ENCODE measurements at regions not wholly inside any gene's neighbourhood (a gene's known extent, or its start where the extent isn't known, plus 50 kb on each side); places are given as distances from the start of the nearest gene placed in this dataset.
"Not testable (repeated sequence)": the region's sequence is repeated elsewhere in the genome, so short reads cannot be mapped to it uniquely, and the experiment has no call there.

DNA sequence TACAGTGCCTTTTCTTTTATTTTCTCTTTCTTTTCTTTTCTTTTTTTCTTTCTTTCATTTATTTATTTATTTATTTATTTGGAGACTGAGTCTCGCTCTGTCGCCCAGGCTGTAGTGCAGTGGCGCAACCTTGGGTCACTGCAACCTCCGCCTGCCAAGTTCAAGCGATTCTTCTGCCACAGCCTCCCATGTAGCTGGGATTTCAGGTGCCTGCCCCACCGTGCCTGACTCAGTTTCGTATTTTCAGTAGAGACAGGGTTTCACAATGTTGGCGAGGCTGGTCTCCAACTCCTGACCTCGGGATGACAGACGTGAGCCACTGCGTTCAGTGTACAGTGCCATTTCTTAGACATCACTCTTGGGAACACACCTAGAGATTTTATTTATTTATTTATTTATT lies 110.0 kb upstream of the ANKRD30BL start:
- H3K4me3 ChIP-seq (ENCODE audit: low read length); H3K9me3 Mint-ChIP-seq; H3K27me3 ChIP-seq (ENCODE audit: control insufficient read depth in 2 of 2, insufficient read depth in 2 of 2, low read length in 2 of 2); H3K27me3 Mint-ChIP-seq; H3K36me3 Mint-ChIP-seq; DNase-seq; H3K27ac Mint-ChIP-seq; ATAC-seq; H3K9me3 ChIP-seq (ENCODE audit: control insufficient read depth in 2 of 3, low read length in 3 of 3); intact Hi-C loops (cut with micrococcal nuclease); H3K4me3 Mint-ChIP-seq; CTCF ChIA-PET; H3K4me1 Mint-ChIP-seq; H3K4me1 ChIP-seq (ENCODE audit: control insufficient read depth in 2 of 2, insufficient read depth in 2 of 2, low read length in 2 of 2); H3K36me3 ChIP-seq (ENCODE audit: control insufficient read depth in 2 of 3, insufficient read depth in 3 of 3, low read length in 3 of 3); POLR2A ChIA-PET; H3K27ac ChIP-seq (ENCODE audit: low read depth, low read length): not testable (repeated sequence)

DNA sequence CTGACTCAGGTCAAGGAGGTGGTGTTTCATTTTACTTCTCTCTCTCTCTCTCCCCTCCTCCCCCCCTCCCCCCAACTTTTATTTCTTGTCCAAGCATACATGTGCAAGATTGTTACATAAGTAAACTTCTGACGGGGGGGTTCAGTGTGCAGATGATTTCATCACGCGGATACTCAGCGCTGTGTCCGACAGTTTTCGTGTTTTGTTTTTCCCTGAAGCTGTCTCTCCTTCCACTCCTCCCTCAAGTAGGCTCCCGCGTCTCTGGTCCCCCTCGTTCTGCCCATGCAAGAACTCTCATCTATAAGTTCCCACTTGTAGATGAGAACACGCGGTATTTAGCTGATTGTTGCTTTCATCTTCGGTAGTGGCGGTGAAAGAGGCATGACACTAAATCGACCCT lies 111.0 kb upstream of the ANKRD30BL start:
- Mint-ChIP-seq H3K4me1 (peaks cover 0 to 5% (median 3%) of the 10 kb centered on the region in 7 donors), H3K27ac (peak overlapping the region in 1 of 9 donors; percentile 8), H3K36me3 (peaks cover 0 to under 1% (median 0%) of the 10 kb centered on the region in 5 donors), H3K9me3 (peaks cover 0 to 10% (median 3%) of the 10 kb centered on the region in 11 donors), H3K27me3 (peaks cover 0 to 4% (median 0%) of the 10 kb centered on the region in 5 donors), H3K4me3 (no peak overlapping the region)
- Histone ChIP-seq H3K27me3 (ENCODE audit: control insufficient read depth in 2 of 2, insufficient read depth in 2 of 2, low read length in 2 of 2) (peaks cover 0 to 5% of the 10 kb centered on the region in 2 donors), H3K36me3 (ENCODE audit: control insufficient read depth in 2 of 3, insufficient read depth in 3 of 3, low read length in 3 of 3) (no peaks in the 10 kb centered on the region), H3K4me1 (ENCODE audit: control insufficient read depth in 2 of 2, insufficient read depth in 2 of 2, low read length in 2 of 2) (peaks cover 0 to 5% of the 10 kb centered on the region in 2 donors), H3K4me3 (ENCODE audit: low read length) (no peak overlapping the region), H3K27ac (ENCODE audit: low read depth, low read length) (no peak overlapping the region), H3K9me3 (ENCODE audit: control insufficient read depth in 2 of 3, low read length in 3 of 3) (no peaks in the 10 kb centered on the region)
- DNase-seq (no peak), ATAC-seq (no peak)
- intact Hi-C loops (cut with micrococcal nuclease): no loop called here
- POLR2A ChIA-PET: no interaction called here
- CTCF ChIA-PET: no interaction called here

DNA sequence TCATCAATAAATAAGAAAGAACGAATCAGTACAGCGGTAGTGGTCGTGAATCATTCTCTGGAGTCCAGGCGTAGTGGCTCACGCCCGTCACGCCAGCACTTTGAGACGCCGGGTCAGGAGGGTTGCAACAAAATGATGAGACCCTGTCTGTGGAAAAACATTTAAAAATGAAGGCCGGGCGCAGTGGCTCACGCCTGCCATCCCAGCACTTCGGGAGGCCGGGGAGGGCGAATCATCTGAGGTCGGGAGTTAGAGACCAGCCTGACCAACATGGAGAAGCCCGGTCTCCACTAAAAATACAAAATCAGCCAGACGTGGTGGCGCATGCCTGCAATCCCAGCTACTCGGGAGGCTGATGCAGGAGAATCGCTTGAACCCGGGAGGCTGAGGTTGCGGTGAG lies 111.8 kb upstream of the ANKRD30BL start:
- H3K9me3 Mint-ChIP-seq: peaks cover 0 to 14% (median 5%) of the 10 kb centered on the region in 11 donors
- intact Hi-C loops (cut with micrococcal nuclease); H3K27me3 ChIP-seq (ENCODE audit: control insufficient read depth in 2 of 2, insufficient read depth in 2 of 2, low read length in 2 of 2); H3K27me3 Mint-ChIP-seq; H3K36me3 Mint-ChIP-seq; H3K4me3 Mint-ChIP-seq; H3K4me1 ChIP-seq (ENCODE audit: control insufficient read depth in 2 of 2, insufficient read depth in 2 of 2, low read length in 2 of 2); POLR2A ChIA-PET; H3K9me3 ChIP-seq (ENCODE audit: control insufficient read depth in 2 of 3, low read length in 3 of 3); ATAC-seq; H3K27ac Mint-ChIP-seq; CTCF ChIA-PET; H3K27ac ChIP-seq (ENCODE audit: low read depth, low read length); DNase-seq; H3K4me1 Mint-ChIP-seq; H3K36me3 ChIP-seq (ENCODE audit: control insufficient read depth in 2 of 3, insufficient read depth in 3 of 3, low read length in 3 of 3); H3K4me3 ChIP-seq (ENCODE audit: low read length): not testable (repeated sequence)

DNA sequence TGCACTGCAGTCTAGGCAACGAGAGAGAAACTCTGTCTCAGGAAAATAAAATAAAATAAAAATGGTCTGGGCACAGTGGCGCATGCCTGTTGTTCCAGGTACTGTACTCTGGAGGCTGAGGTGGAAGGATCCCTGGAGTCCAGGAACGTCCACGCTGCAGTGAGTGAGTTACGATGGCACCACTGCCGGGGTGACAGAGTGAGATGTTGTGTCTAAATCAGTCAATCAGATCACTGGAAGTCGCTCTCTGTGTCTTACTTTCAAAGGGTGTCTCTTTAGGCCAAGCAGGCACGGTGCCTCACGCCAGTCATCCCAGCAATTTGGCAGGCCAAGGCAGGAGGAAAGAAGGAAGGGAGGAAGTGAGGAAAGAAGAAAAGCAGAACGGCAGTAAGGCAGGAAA lies 112.2 kb upstream of the ANKRD30BL start:
- Histone ChIP-seq H3K9me3 (ENCODE audit: control insufficient read depth in 2 of 3, low read length in 3 of 3) (no peaks in the 10 kb centered on the region), H3K36me3 (ENCODE audit: control insufficient read depth in 2 of 3, insufficient read depth in 3 of 3, low read length in 3 of 3) (no peaks in the 10 kb centered on the region), H3K27ac (ENCODE audit: low read depth, low read length) (no peak overlapping the region), H3K27me3 (ENCODE audit: control insufficient read depth in 2 of 2, insufficient read depth in 2 of 2, low read length in 2 of 2) (peaks cover 0 to 5% of the 10 kb centered on the region in 2 donors), H3K4me1 (ENCODE audit: control insufficient read depth in 2 of 2, insufficient read depth in 2 of 2, low read length in 2 of 2) (peaks cover 0 to 3% of the 10 kb centered on the region in 2 donors), H3K4me3 (ENCODE audit: low read length) (no peak overlapping the region)
- ChIA-PET POLR2A (no interaction called here), CTCF (no interaction called here)
- no peak overlapping the region for H3K27ac Mint-ChIP-seq
- H3K9me3 Mint-ChIP-seq: peaks cover 0 to 15% (median 5%) of the 10 kb centered on the region in 11 donors
- ATAC-seq: no peak
- peaks cover 0 to 4% (median 0%) of the 10 kb centered on the region in 5 donors for H3K36me3 Mint-ChIP-seq
- no peak overlapping the region for H3K4me3 Mint-ChIP-seq
- no peak for DNase-seq
- intact Hi-C loops (cut with micrococcal nuclease): no loop called here
- H3K4me1 Mint-ChIP-seq: no peaks in the 10 kb centered on the region
- H3K27me3 Mint-ChIP-seq: peaks cover 0 to 4% (median 0%) of the 10 kb centered on the region in 5 donors

DNA sequence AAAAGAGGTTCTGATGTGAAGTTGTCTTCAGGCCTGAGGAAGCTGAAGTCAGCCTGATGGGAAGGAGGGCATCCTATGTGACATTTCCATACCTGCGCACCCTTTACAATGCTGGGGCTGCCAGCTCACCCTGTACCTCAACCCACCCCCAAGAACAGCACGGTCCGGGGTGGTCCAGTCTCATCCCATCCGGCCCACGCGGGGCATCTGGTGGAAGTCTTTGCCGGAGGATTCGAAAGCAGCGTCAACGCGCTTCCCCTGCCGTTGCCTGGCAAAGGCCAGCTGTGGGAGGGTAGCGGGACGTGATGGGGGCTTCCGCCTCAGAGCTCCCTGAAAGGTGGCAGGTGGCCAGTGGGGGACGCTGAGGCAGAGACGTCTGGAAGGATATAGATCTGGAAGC lies 113.6 kb upstream of the ANKRD30BL start:
- Histone ChIP-seq H3K4me3 (ENCODE audit: low read length) (no peak overlapping the region), H3K36me3 (ENCODE audit: control insufficient read depth in 2 of 3, insufficient read depth in 3 of 3, low read length in 3 of 3) (no peaks in the 10 kb centered on the region), H3K27ac (ENCODE audit: low read depth, low read length) (no peak overlapping the region), H3K27me3 (ENCODE audit: control insufficient read depth in 2 of 2, insufficient read depth in 2 of 2, low read length in 2 of 2) (no peaks in the 10 kb centered on the region), H3K4me1 (ENCODE audit: control insufficient read depth in 2 of 2, insufficient read depth in 2 of 2, low read length in 2 of 2) (no peaks in the 10 kb centered on the region), H3K9me3 (ENCODE audit: control insufficient read depth in 2 of 3, low read length in 3 of 3) (no peaks in the 10 kb centered on the region)
- ATAC-seq (no peak), DNase-seq (no peak)
- ChIA-PET POLR2A (no interaction called here), CTCF (no interaction called here)
- Mint-ChIP-seq H3K4me1 (no peaks in the 10 kb centered on the region), H3K4me3 (no peak overlapping the region), H3K9me3 (peaks cover 0 to 22% (median 5%) of the 10 kb centered on the region in 11 donors), H3K27me3 (peaks cover 0 to 4% (median 0%) of the 10 kb centered on the region in 5 donors), H3K36me3 (peaks cover 0 to 4% (median 0%) of the 10 kb centered on the region in 5 donors), H3K27ac (no peak overlapping the region)
- intact Hi-C loops (cut with micrococcal nuclease): no loop called here

DNA sequence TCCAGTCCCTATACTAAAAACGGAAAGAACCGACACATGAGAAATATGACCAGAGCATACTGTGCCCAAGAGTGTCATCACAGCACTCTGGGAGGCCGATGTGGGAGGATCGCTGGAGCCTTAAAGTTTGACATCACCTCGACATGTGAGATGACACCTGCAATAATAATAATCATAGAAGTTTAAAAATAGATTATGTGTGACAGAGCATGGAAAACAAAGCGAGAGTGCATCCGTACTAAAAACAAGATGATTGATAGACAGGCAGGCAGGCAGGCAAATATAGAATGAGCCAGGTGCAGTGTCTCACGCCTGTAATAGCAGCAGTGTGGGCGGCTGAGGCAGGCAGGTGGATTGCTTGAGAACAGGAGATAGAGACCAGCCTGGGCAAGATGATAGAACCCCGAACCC lies 114.8 kb upstream of the ANKRD30BL start:
- H3K36me3 Mint-ChIP-seq: peaks cover 0 to 7% (median 0%) of the 10 kb centered on the region in 5 donors

DNA sequence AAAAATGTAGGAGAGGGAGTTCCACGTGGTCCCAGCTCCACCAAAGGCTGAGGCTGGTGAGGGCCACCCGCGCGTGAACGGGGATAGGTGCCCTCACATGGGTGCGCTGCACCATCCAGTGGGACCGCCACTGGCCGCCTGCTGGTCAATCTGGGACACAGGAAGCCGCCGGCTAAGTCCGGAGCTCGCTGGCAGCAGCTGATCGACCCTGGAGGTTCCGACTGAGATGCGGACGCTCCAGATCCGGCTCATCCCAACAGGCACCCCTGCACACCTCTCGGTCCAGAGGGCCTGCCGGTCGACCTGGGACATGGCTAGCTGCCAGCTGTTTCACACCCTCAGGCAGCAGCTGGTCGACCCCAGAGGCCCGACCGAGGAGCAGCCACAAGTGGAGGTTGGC lies 116.5 kb upstream of the ANKRD30BL start:
- Mint-ChIP-seq H3K4me1 (no peaks in the 10 kb centered on the region), H3K27me3 (peaks cover 0 to 13% (median 5%) of the 10 kb centered on the region in 5 donors), H3K27ac (no peak overlapping the region), H3K9me3 (peaks cover 0 to 31% (median 9%) of the 10 kb centered on the region in 11 donors), H3K36me3 (peaks cover 0 to 11% (median 0%) of the 10 kb centered on the region in 5 donors), H3K4me3 (no peak overlapping the region)
- Histone ChIP-seq H3K36me3 (ENCODE audit: control insufficient read depth in 2 of 3, insufficient read depth in 3 of 3, low read length in 3 of 3) (no peaks in the 10 kb centered on the region), H3K4me1 (ENCODE audit: control insufficient read depth in 2 of 2, insufficient read depth in 2 of 2, low read length in 2 of 2) (no peaks in the 10 kb centered on the region), H3K9me3 (ENCODE audit: control insufficient read depth in 2 of 3, low read length in 3 of 3) (no peaks in the 10 kb centered on the region), H3K4me3 (ENCODE audit: low read length) (no peak overlapping the region), H3K27me3 (ENCODE audit: control insufficient read depth in 2 of 2, insufficient read depth in 2 of 2, low read length in 2 of 2) (no peaks in the 10 kb centered on the region), H3K27ac (ENCODE audit: low read depth, low read length) (no peak overlapping the region)
- POLR2A ChIA-PET: no interaction called here
- CTCF ChIA-PET: no interaction called here
- DNase-seq: no peak
- intact Hi-C loops (cut with micrococcal nuclease): no loop called here
- no peak for ATAC-seq

More for the DNA sequence above, 114.8 kb upstream of the ANKRD30BL start:
- no peak for DNase-seq
- no peaks in the 10 kb centered on the region for H3K4me1 ChIP-seq (ENCODE audit: control insufficient read depth in 2 of 2, insufficient read depth in 2 of 2, low read length in 2 of 2)
- no peak overlapping the region for H3K27ac Mint-ChIP-seq
- H3K9me3 ChIP-seq (ENCODE audit: control insufficient read depth in 2 of 3, low read length in 3 of 3): no peaks in the 10 kb centered on the region
- no peak overlapping the region for H3K4me3 ChIP-seq (ENCODE audit: low read length)
- H3K27me3 ChIP-seq (ENCODE audit: control insufficient read depth in 2 of 2, insufficient read depth in 2 of 2, low read length in 2 of 2): no peaks in the 10 kb centered on the region
- H3K36me3 ChIP-seq (ENCODE audit: control insufficient read depth in 2 of 3, insufficient read depth in 3 of 3, low read length in 3 of 3): no peaks in the 10 kb centered on the region
- ChIA-PET CTCF (no interaction called here), POLR2A (no interaction called here)
- H3K9me3 Mint-ChIP-seq: peaks cover 0 to 31% (median 6%) of the 10 kb centered on the region in 11 donors
- H3K4me3 Mint-ChIP-seq: no peak overlapping the region
- intact Hi-C loops (cut with micrococcal nuclease): no loop called here
- no peaks in the 10 kb centered on the region for H3K4me1 Mint-ChIP-seq
- ATAC-seq: no peak
- no peak overlapping the region for H3K27ac ChIP-seq (ENCODE audit: low read depth, low read length)
- peaks cover 0 to 8% (median 2%) of the 10 kb centered on the region in 5 donors for H3K27me3 Mint-ChIP-seq
